Nephron progenitor cell (in vitro differentiated cells): ENCODE measurements at regions not wholly inside any gene's neighbourhood (a gene's known extent, or its start where the extent isn't known, plus 50 kb on each side); places are given as distances from the start of the nearest gene placed in this dataset.

Experiments used
- DNase-seq: peaks from one replicate; pipeline ENCODE4 v3.0.0; 2021
- H3K27ac Mint-ChIP-seq: 2 replicates; pipeline ENCODE4 v1.8.0; 2021; ENCODE audit warnings: mild to moderate bottlenecking, moderate library complexity, mixed read lengths
- H3K27me3 Mint-ChIP-seq: 2 replicates; pipeline ENCODE4 v1.8.0; 2021; ENCODE audit warnings: mild to moderate bottlenecking, low read depth, mixed read lengths; ENCODE audit not compliant: poor library complexity
- H3K36me3 Mint-ChIP-seq: 2 replicates; pipeline ENCODE4 v1.8.0; 2021; ENCODE audit warnings: low read depth, mixed read lengths
- H3K4me1 Mint-ChIP-seq: 2 replicates; pipeline ENCODE4 v1.8.0; 2021; ENCODE audit warnings: mixed read lengths
- H3K4me3 Mint-ChIP-seq: 2 replicates; pipeline ENCODE4 v1.8.0; 2021; ENCODE audit warnings: mild to moderate bottlenecking, moderate library complexity, mixed read lengths
- H3K9me3 Mint-ChIP-seq: 2 replicates; pipeline ENCODE4 v1.8.0; 2021; ENCODE audit warnings: mild to moderate bottlenecking, moderate library complexity, mixed read lengths
- CTCF ChIP-seq: fragments of 200-600 bp; sonication (generic); IDR thresholded peaks from 2 replicates; pipeline ENCODE4 v1.5.0; 2021; ENCODE audit warnings: antibody characterized with exemption

- Mint-ChIP-seq H3K27ac (no peak overlapping the region), H3K4me1 (peaks cover 17% of the 10 kb centered on the region), H3K27me3 (peaks cover 12% of the 10 kb centered on the region), H3K9me3 (peaks cover 9% of the 10 kb centered on the region), H3K36me3 (peaks cover 6% of the 10 kb centered on the region), H3K4me3 (no peak overlapping the region)
- DNase-seq = peak; percentile 76
- TF ChIP-seq CTCF = peak; percentile 49
Measured at GRCh38 chr1:29698033-29698432, 461.7 kb downstream of the PTPRU start.

GRCh38 chr1:29697391-29697780 is 461.1 kb downstream of the PTPRU start:
- H3K36me3 Mint-ChIP-seq = peaks cover 6% of the 10 kb centered on the region
- no peak for DNase-seq
- peaks cover 17% of the 10 kb centered on the region for H3K4me1 Mint-ChIP-seq
- H3K27me3 Mint-ChIP-seq = peaks cover 12% of the 10 kb centered on the region
- H3K9me3 Mint-ChIP-seq = peaks cover 10% of the 10 kb centered on the region
- peak overlapping the region; percentile 50 for H3K27ac Mint-ChIP-seq
- no peak for TF ChIP-seq CTCF
- no peak overlapping the region for H3K4me3 Mint-ChIP-seq

GRCh38 chr1:29696656-29697390 is 460.5 kb downstream of the PTPRU start:
- H3K9me3 Mint-ChIP-seq = peaks cover 14% of the 10 kb centered on the region
- DNase-seq = no peak
- peaks cover 12% of the 10 kb centered on the region for H3K27me3 Mint-ChIP-seq
- H3K4me1 Mint-ChIP-seq = peaks cover 17% of the 10 kb centered on the region
- peaks cover 6% of the 10 kb centered on the region for H3K36me3 Mint-ChIP-seq
- TF ChIP-seq CTCF = no peak
- no peak overlapping the region for H3K27ac Mint-ChIP-seq
- H3K4me3 Mint-ChIP-seq = no peak overlapping the region

- no peak overlapping the region for H3K4me3 Mint-ChIP-seq
- H3K36me3 Mint-ChIP-seq = peaks cover 6% of the 10 kb centered on the region
- TF ChIP-seq CTCF = no peak
- no peak for DNase-seq
- no peak overlapping the region for H3K27ac Mint-ChIP-seq
- H3K4me1 Mint-ChIP-seq = peaks cover 23% of the 10 kb centered on the region
- H3K9me3 Mint-ChIP-seq = peaks cover 14% of the 10 kb centered on the region
- H3K27me3 Mint-ChIP-seq = peaks cover 9% of the 10 kb centered on the region
Measured at GRCh38 chr1:29695803-29696202, 459.5 kb downstream of the PTPRU start.

- H3K36me3 Mint-ChIP-seq = peaks cover 6% of the 10 kb centered on the region
- H3K9me3 Mint-ChIP-seq = peaks cover 14% of the 10 kb centered on the region
- no peak for DNase-seq
- no peak for TF ChIP-seq CTCF
- H3K4me1 Mint-ChIP-seq = peaks cover 29% of the 10 kb centered on the region
- H3K27ac Mint-ChIP-seq = no peak overlapping the region
- peaks cover 9% of the 10 kb centered on the region for H3K27me3 Mint-ChIP-seq
- H3K4me3 Mint-ChIP-seq = no peak overlapping the region
Measured at GRCh38 chr1:29695036-29695435, 458.7 kb downstream of the PTPRU start.

- no peak overlapping the region for H3K4me3 Mint-ChIP-seq
- TF ChIP-seq CTCF = no peak
- H3K27me3 Mint-ChIP-seq = peaks cover 4% of the 10 kb centered on the region
- H3K4me1 Mint-ChIP-seq = peaks cover 38% of the 10 kb centered on the region
- H3K27ac Mint-ChIP-seq = no peak overlapping the region
- DNase-seq = no peak
- H3K36me3 Mint-ChIP-seq = peaks cover 6% of the 10 kb centered on the region
- peaks cover 14% of the 10 kb centered on the region for H3K9me3 Mint-ChIP-seq
Measured at GRCh38 chr1:29691499-29691898, 455.2 kb downstream of the PTPRU start.
